Hepatocyte (in vitro differentiated cells): ENCODE measurements at regions not wholly inside any gene's neighbourhood (a gene's known extent, or its start where the extent isn't known, plus 50 kb on each side); places are given as distances from the start of the nearest gene placed in this dataset.
"Not testable (repeated sequence)": the region's sequence is repeated elsewhere in the genome, so short reads cannot be mapped to it uniquely, and the experiment has no call there.

Experiments used
- DNase-seq: peaks from one replicate; pipeline ENCODE4 v3.0.0-alpha.2; 2016; ENCODE audit warnings: low spot score
- H2AFZ ChIP-seq: fragments of 200-600 bp; sonication (generic); 2 replicates; pipeline ENCODE4 v1.6.0; 2016; ENCODE audit warnings: antibody characterized with exemption, mild to moderate bottlenecking
- H3K27ac ChIP-seq: fragments of 200-600 bp; sonication (generic); 2 replicates; pipeline ENCODE4 v1.5.1; 2016; ENCODE audit warnings: mild to moderate bottlenecking
- H3K27me3 ChIP-seq: fragments of 200-600 bp; sonication (generic); 2 replicates; pipeline ENCODE4 v1.6.1; 2016
- H3K36me3 ChIP-seq: fragments of 200-600 bp; sonication (generic); replicated peaks from 2 replicates; pipeline ENCODE4 v1.5.1; 2016; ENCODE audit warnings: low read depth; ENCODE audit not compliant: insufficient read depth
- H3K4me1 ChIP-seq: fragments of 200-600 bp; sonication (generic); 2 replicates; pipeline ENCODE4 v1.5.1; 2016; ENCODE audit warnings: mild to moderate bottlenecking, moderate library complexity; ENCODE audit not compliant: insufficient read depth
- H3K4me2 ChIP-seq: fragments of 200-600 bp; sonication (generic); 2 replicates; pipeline ENCODE4 v1.6.0; 2016
- H3K4me3 ChIP-seq: fragments of 200-600 bp; sonication (generic); 2 replicates; pipeline ENCODE4 v1.5.1; 2016; ENCODE audit warnings: mild to moderate bottlenecking
- H3K79me2 ChIP-seq: fragments of 200-600 bp; sonication (generic); 2 replicates; pipeline ENCODE4 v1.6.0; 2017; ENCODE audit warnings: mild to moderate bottlenecking
- H3K9me2 ChIP-seq: fragments of 200-600 bp; sonication (generic); replicated peaks from 2 replicates; pipeline ENCODE4 v1.6.0; 2017; ENCODE audit warnings: mild to moderate bottlenecking; ENCODE audit not compliant: insufficient read depth
- H3K9me3 ChIP-seq: fragments of 200-600 bp; sonication (generic); 2 replicates; pipeline ENCODE4 v1.5.1; 2016; ENCODE audit warnings: low read depth, mild to moderate bottlenecking
- H4K20me1 ChIP-seq: fragments of 200-600 bp; sonication (generic); 2 replicates; pipeline ENCODE4 v1.6.0; 2016; ENCODE audit warnings: mild to moderate bottlenecking; ENCODE audit not compliant: insufficient read depth, poor library complexity, severe bottlenecking
- CTCF ChIP-seq: fragments of 200-600 bp; sonication (generic); IDR thresholded peaks from 2 replicates; pipeline ENCODE4 v1.5.1; 2016; ENCODE audit warnings: antibody characterized with exemption, mild to moderate bottlenecking; ENCODE audit not compliant: poor library complexity
- EZH2 ChIP-seq: fragments of 200-600 bp; sonication (generic); IDR thresholded peaks from 2 replicates; pipeline ENCODE4 v1.6.1; 2016; ENCODE audit warnings: antibody characterized with exemption, mild to moderate bottlenecking, borderline replicate concordance
- EZH2phosphoT487 ChIP-seq: fragments of 200-600 bp; sonication (generic); IDR thresholded peaks from one replicate; pipeline ENCODE4 v1.6.1; 2018; ENCODE audit warnings: antibody characterized with exemption, mild to moderate bottlenecking, low read depth, moderate library complexity; ENCODE audit not compliant: unreplicated experiment, severe bottlenecking
- WGBS: methylation state at CpG from one replicate; pipeline ENCODE4 v1.1.6; 2016; ENCODE audit warnings: low lambda C conversion rate; ENCODE audit errors: missing lambda C conversion rate; 5-methylcytosine and 5-hydroxymethylcytosine counted together

- DNase-seq = no peak
- no peak overlapping the region for H2AFZ ChIP-seq
- H3K4me2 ChIP-seq = no peak overlapping the region
- H4K20me1 ChIP-seq = no peaks in the 10 kb centered on the region
- no peak overlapping the region for H3K27ac ChIP-seq
- TF ChIP-seq CTCF (no peak), EZH2phosphoT487 (no peak), EZH2 (no peak)
- H3K4me3 ChIP-seq = no peak overlapping the region
- H3K36me3 ChIP-seq = no peaks in the 10 kb centered on the region
- H3K4me1 ChIP-seq = no peaks in the 10 kb centered on the region
- no peaks in the 10 kb centered on the region for H3K9me3 ChIP-seq
- H3K79me2 ChIP-seq = no peaks in the 10 kb centered on the region
- no peaks in the 10 kb centered on the region for H3K9me2 ChIP-seq
- no peaks in the 10 kb centered on the region for H3K27me3 ChIP-seq
- 63% methylated on average over 3 of the region's 3 CpGs for WGBS
Observed at GRCh38 chr16:25542306-25542705, 149.5 kb upstream of the HS3ST4 start.

GRCh38 chr16:25539767-25540166 lies 152.0 kb upstream of the HS3ST4 start:
- not testable (repeated sequence) for H3K9me3 ChIP-seq, H3K4me2 ChIP-seq, H3K27ac ChIP-seq, H3K4me1 ChIP-seq, H3K9me2 ChIP-seq, H2AFZ ChIP-seq, H3K79me2 ChIP-seq, DNase-seq, H3K4me3 ChIP-seq, H3K27me3 ChIP-seq, H3K36me3 ChIP-seq, H4K20me1 ChIP-seq
- WGBS = 91% methylated on average over 12 of the region's 12 CpGs

- Histone ChIP-seq H3K79me2 (no peaks in the 10 kb centered on the region), H3K27me3 (no peaks in the 10 kb centered on the region), H3K9me2 (no peaks in the 10 kb centered on the region), H3K4me1 (no peaks in the 10 kb centered on the region), H3K36me3 (no peaks in the 10 kb centered on the region), H4K20me1 (no peaks in the 10 kb centered on the region), H3K4me3 (no peak overlapping the region), H3K9me3 (no peaks in the 10 kb centered on the region), H3K4me2 (no peak overlapping the region), H3K27ac (no peak overlapping the region), H2AFZ (no peak overlapping the region)
- DNase-seq = no peak
- 81% methylated on average over 6 of the region's 6 CpGs for WGBS
- TF ChIP-seq CTCF (no peak), EZH2phosphoT487 (no peak), EZH2 (no peak)
Observed at GRCh38 chr16:25523183-25523582, 168.6 kb upstream of the HS3ST4 start.

GRCh38 chr16:25512041-25512440 lies 179.7 kb upstream of the HS3ST4 start:
- Histone ChIP-seq H2AFZ (no peak overlapping the region), H3K9me3 (no peaks in the 10 kb centered on the region), H4K20me1 (no peaks in the 10 kb centered on the region), H3K27me3 (no peaks in the 10 kb centered on the region), H3K27ac (no peak overlapping the region), H3K79me2 (no peaks in the 10 kb centered on the region), H3K36me3 (no peaks in the 10 kb centered on the region), H3K4me3 (no peak overlapping the region), H3K4me1 (no peaks in the 10 kb centered on the region), H3K4me2 (no peak overlapping the region), H3K9me2 (no peaks in the 10 kb centered on the region)
- TF ChIP-seq EZH2 (no peak), CTCF (no peak), EZH2phosphoT487 (no peak)
- DNase-seq = no peak
